Activated CD4-positive, alpha-beta T cell treated with anti-CD3 and anti-CD28 coated beads for 24 hours (primary cell): ENCODE measurements at regions not wholly inside any gene's neighbourhood (a gene's known extent, or its start where the extent isn't known, plus 50 kb on each side); places are given as distances from the start of the nearest gene placed in this dataset.
"Not testable (repeated sequence)": the region's sequence is repeated elsewhere in the genome, so short reads cannot be mapped to it uniquely, and the experiment has no call there.

Experiments used
- DNase-seq, 2 donors: peaks; one replicate each; pipeline ENCODE4 v3.0.0-alpha.2; 2020; ENCODE audit warnings: low read depth in 2 of 2

DNA sequence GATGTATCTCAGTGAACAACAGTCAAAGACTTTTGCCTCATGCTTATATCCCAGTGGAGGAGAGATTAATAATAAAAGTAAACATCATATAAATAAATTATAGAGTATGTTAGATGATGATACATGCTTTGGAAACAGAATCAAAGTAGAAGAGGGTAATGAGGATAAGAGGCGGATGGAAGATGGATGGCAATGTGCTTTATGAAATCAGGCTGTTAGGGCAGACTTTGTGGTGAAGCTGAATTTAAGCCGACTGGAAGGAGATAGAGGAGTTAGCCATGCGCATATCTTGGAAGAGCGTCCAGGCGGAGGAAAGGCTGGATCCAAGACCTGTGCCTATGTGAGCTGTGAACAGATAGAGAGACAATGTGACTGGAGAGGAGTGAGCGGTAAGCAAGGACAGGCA, 74.9 kb upstream of the GUCY1A1 start:
- DNase-seq: no peak

DNA sequence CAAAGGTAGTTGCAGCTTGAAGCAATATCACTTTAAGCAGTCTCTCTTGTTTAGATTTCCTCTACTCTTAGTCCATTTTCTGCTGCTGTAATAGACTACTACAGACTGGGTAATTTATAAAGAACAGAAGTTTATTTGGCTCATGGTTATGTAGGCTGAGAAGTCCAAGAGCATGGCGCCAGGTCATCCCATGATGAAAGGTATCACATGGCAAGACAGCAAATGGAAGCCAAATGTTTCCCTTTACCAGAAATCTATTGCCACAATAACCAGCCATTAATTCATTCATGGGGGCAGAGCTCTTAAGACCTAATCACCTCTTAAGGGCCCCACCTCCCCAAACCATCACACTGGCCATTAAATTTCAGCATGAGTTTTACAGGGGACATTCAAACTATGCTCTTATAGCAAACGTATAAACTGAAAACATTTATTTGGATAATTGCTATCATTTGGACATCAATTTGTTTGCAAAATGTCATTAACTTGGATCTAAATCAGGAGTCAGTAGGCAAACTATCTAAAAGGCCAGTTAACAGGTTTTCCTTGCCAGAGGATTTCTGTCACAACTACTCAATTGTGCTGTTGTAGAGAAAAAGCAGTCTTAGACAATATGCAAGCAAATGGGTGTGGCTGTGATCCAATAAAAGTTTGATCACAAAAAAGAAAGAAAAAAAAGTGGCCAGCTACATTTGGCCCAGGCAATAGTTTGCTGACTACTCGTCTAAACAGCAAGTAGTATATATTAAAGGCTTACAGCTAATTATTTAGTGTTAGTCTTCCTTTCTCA, 75.7 kb upstream of the GUCY1A1 start:
- DNase-seq: no peak

DNA sequence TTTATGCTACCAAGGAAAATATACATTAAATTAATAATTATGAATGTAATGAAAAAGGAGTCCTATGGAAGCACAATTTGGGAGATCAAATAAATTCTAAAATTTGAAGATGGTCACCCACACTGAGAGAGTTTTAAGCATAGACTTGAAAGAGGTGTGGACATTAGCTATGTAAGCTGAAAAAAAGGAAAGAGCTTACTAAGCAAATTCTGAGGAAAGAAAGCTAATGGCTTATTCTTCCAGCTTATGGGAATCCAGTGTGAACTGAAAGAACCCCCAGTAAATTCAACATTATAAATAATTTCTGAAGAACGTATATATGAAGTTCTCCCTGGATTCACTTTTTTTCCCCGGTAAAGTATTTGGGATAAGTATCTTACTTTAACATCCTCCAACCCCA, 78.2 kb upstream of the GUCY1A1 start:
- DNase-seq: no peak

DNA sequence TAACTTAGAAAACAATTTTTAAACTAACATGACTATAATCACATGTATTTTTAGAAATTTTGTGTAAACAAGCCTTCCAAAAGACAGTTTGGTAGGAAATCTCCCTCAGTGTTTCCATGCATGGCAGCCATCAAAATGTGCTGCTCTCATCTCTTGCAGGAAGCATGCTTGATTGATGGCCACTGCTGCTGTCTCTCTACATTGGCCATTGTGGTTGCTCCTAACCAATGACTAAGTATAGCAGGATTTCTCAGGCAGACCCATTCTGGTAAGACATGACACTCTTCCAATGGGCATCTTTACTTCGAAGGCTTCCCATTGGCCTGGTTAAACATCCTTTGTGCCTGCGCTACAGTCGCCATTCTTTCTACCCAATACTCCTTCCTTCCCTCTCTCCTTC, 78.9 kb upstream of the GUCY1A1 start:
- no peak for DNase-seq

GRCh38 chr4:155582971-155583437, 83.6 kb upstream of the GUCY1A1 start:
- DNase-seq: no peak

GRCh38 chr4:155582041-155582440, 84.6 kb upstream of the GUCY1A1 start:
- no peak for DNase-seq

DNA sequence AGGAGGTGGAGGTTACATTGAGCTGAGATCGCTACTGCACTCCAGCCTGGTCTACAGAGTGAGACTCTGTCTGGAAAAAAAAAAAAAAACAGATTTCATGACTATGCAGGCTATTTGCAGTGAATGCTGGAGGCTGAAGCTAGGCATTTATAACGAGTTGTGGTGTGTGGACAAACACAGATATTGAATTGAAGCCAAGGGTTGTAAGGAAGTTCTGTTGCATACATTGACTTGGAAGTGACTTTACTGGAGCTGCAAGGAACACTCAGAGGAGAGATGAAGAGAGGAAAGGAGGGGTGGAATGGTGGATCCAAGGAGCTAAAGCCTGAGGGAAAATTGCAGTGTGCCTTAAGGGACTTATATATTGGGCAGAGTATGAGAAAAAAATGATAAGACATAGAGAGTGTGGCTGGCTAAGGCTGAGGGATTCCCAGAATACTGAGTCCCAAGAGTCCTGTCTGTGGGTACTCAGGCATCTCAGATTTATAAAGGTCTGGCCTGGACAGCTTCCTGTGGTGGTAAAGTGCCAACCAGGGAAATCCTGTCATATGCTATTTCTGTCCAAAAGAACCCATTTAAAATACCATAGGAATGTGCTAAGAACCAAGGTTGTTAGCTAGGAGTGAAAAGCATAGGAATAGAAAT, 87.8 kb upstream of the GUCY1A1 start:
- DNase-seq: no peak

- DNase-seq: no peak
Measured at GRCh38 chr4:155578219-155578618, 88.4 kb upstream of the GUCY1A1 start.

- not testable (repeated sequence) for DNase-seq
Measured at GRCh38 chr4:155574329-155574728, 92.3 kb upstream of the GUCY1A1 start.

DNA sequence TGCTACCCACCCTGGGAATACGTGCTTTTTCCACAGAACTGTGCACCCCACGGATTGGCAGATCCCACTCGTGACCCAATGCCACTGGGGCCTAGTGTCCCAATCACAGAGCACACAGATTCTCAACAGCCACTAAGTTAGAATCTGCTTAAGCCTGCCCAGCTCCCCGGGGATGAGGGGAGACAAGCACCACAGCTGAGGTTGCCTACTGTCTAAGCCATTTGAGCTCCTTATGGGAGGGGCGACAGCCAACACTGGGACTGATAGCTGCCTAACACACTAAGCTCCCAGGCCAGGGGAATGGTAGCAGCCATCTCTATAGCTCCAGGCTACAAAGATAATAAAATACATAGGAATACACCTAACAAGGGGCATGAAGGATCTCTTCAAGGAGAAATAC, 93.5 kb upstream of the GUCY1A1 start:
- DNase-seq: no peak

DNA sequence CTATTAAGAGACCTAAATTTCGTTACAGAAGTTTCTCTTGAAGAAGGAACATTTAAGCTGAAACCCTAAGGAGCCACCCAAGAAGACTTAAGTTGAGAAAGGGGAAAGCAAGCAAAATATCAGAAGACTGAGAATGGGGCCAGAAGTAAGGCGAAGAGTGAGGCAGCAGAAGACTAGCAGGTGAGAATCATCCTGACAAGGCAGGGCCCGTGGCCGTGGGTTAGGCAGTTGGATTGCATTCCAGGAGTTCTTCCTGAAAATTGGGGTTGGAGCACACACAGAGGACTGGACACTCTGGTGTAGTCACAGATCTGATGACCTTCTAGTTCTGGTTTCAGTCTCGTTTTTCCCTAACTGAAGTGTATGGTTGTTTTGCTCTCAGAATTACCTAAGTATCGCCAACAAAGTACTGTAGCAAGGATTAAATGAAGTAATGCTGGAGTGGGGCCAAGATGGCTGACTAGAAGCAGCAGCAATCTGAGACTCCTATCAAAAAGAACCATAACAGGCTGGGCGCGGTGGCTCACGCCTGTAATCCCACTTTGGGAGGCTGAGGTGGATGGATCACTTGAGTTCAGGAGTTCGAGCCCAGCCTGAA, 94.4 kb upstream of the GUCY1A1 start:
- no peak for DNase-seq

DNA sequence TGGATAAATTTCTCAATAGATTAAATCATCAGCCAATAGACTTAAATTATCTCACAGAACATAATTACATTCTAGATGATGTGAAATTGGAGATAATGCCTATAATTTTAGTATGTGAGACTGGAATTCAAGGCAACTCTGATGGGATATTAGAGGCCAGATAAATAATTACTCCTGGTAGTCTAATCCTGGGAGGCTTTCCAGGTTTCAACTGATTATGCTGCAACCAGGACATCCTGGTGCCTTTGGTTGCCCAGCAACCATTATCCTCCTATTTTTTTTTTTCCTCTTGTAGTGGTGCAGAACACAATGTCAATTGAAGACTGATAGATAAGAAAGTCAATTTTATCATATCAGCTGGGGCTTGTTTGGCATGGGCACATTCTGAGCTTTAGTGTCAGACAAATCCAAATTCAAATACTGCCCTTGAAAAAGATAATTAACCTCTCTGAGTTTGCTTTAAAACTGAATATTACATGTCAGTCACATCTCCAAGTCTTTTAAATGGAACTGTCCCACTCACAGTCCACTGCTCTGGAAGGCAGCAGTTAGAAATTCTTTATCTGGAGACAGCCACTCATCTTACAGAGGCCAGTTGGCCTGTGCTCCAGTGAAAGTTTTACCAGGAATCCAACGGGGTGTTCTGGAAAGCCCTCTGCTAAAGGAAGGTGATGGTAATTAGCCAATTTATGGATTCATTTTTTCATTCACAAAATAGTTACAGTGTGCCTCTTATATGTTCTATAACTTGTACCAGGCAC, 95.3 kb upstream of the GUCY1A1 start:
- no peak for DNase-seq

- DNase-seq: no peak
Measured at GRCh38 chr4:155570661-155571060, 96.0 kb upstream of the GUCY1A1 start.

DNA sequence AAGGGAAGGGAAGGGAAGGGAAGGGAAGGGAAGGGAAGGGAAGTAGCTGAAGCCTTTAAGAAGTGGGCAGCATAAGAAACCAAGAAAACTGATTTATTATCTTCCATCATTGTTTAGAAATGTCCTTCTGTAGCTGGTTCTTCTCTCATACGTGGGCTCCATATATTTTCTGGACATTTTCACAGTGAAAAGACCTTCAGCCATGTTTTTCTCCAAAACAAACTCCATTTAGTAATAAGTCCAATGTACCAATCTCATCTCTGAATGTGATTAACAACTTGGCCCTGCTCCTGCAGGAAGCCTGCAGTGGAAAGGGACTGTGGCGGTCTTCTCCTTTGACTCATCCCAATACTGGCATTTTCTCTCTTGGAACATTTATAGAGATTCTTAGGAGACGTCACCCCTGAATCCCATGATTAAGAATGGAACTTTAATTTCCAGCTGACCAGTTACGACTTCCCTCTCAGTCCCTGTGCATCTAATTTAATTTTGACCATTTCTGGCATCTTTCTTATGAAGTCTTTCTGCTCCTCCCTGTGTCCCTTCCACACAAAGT, 96.6 kb upstream of the GUCY1A1 start:
- DNase-seq: no peak

- no peak for DNase-seq
Measured at GRCh38 chr4:155569471-155569870, 97.2 kb upstream of the GUCY1A1 start.

DNA sequence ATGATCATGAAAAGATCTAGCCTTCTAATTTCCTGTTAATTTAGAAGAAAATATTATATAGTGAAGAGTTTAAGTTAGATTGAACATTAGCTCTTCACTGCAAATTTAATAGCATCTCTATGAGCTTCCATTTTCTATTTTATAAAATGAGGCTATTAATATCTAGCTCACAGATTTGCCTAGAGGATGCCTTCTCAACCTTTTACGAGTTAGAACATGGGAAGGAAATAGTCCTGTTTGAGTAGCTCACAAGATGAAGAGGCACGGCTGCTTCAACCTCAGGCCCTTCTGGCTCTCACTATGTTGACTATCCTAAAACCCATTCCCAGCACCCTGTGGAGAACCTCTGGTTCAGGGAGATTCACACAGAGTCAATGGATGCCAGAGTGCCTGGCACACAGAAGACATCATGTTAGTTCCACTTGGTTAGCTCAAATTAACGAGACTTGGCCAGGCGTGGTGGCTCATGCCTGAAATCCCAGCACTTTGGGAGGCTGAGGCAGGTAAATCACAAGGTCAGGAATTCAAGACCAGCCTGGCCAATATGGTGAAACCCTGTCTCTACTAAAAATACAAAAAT, 97.9 kb upstream of the GUCY1A1 start:
- no peak for DNase-seq

DNA sequence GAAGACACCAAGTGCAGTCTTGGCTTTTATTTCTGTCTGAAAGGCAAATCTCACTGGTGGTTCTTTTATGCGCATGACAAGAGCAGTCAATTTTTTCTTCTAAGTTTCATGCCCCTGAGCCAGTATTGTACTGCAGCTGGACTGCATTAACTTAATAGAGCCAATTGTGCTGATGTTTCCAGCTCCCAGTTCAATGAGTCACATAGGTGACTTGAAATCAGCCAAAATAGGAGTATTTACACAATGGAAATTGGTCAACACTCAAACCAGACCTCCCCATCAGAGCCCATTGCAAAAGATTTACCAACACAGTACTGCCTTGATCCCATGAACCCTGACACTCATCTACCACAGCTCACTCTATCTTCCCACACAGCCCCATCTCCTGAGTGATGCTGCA, 100.3 kb upstream of the GUCY1A1 start:
- DNase-seq: no peak

DNA sequence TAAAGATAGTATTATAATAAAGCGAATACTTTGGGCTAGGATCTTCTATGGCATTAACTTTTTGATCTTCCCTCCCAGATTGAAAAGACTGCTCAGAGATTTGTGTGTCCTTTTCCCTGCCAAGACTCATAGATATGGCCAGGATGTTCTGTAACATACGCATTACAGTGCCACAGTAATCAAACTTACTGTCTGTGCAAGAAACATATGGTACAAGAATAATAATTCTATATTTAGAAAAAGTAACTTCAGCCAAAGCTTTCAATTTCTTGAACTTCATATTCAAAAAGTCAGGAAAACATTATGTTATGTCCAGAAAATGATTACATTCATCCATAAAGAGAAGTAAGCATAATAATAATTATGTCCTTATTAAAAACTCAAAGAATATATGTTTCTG, 100.9 kb upstream of the GUCY1A1 start:
- DNase-seq: no peak

GRCh38 chr4:155565330-155565729, 101.3 kb upstream of the GUCY1A1 start:
- no peak for DNase-seq

DNA sequence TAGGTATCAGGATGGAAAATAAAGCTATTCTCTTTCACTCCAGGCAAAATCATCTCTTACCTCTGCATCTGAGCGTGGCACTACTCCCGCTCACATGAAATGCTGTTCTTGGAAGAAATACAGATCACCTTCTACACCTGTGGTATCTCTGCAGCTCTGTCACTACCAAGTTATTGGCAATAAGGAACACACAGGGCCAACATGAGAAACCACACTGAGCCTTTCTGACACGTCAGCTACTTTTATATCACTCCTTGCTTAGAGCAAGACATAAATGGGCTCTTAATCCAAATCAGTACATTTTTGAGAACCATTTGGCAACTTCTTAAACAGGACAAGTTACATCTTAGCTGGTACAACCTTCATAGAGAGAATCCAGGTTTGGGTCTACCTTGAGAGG, 101.8 kb upstream of the GUCY1A1 start:
- no peak for DNase-seq

DNA sequence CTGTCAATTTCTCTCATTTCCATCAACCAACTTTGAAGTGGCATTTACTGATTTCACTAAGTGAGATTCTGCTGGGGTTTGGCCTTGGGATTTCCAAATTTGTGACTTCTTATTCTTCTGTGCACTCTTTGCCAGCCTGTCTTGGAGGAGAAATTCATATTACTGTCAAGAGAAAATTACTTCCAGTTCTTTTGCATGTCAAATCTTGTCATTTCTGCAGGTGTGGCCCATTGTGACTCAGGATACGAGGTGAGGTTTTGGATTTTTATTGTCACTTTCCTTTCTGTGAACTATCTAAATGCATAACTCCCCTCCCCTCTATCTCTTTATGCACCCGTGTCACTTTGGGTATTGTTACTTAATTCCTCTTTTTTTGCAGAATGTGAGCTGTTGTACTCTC, 102.6 kb upstream of the GUCY1A1 start:
- DNase-seq: no peak

- no peak for DNase-seq
Measured at GRCh38 chr4:155559915-155560314, 106.7 kb upstream of the GUCY1A1 start.
